GM18498 (cell line): ENCODE measurements at regions not wholly inside any gene's neighbourhood (a gene's known extent, or its start where the extent isn't known, plus 50 kb on each side); places are given as distances from the start of the nearest gene placed in this dataset.
"Not testable (repeated sequence)": the region's sequence is repeated elsewhere in the genome, so short reads cannot be mapped to it uniquely, and the experiment has no call there.

ENCODE experiments used
- ATAC-seq: cut with Tn5 transposase; IDR thresholded peaks from one replicate; pipeline ENCODE4 v1.9.1; 2021; ENCODE audit warnings: mild to moderate bottlenecking, moderate library complexity; ENCODE audit not compliant: unreplicated experiment

DNA sequence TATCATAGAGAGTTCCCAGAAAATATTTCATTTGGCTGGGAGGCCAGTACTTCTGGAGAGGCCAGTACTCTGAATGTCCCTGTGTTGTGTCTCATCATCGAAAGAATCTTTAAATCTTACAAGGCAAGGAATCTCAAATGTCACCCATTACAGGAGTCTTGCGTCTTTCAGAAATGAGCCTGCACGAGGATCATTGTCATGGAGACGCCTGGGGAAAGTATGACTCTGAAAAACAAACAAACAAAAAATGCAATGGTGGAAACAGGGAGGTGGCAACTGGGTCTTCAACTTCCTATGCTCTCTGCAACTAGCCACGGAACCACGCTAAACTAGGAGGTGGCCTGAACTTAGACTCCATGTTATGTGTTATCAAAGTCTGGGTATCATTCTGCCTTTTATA is 804.6 kb downstream of the EPHA3 start:
- no peak for ATAC-seq

DNA sequence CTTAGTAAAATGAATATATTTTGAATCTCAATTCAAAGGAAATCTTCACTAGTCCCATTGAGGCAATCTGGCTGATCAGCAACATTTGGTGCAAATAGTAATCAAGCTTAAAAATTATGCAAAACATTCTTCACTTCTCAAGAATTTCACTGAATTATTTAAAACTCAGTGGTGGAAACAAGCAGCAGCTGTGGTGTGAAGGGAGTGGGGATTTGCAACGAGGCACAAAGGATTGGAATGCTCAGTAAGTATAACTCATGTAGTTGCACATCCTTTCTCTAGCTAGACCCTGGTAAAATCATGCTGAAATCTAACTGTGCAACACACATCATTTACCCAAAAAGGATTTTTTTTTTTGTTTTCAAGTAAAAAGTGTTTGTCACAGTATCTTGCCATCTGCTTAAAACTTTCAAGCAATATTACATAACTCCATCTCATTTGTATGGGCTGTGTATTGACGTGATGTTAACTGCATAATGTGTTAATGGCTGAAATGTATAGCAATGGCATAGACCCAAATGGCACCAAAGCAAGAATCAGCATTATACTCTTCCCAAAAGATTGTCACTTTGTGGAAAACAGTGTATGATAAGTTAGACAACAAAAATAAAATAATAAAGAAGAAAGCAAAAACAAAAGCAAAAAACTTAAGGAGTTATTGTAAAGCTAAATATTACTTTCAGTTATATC is 816.6 kb downstream of the EPHA3 start:
- no peak for ATAC-seq

DNA sequence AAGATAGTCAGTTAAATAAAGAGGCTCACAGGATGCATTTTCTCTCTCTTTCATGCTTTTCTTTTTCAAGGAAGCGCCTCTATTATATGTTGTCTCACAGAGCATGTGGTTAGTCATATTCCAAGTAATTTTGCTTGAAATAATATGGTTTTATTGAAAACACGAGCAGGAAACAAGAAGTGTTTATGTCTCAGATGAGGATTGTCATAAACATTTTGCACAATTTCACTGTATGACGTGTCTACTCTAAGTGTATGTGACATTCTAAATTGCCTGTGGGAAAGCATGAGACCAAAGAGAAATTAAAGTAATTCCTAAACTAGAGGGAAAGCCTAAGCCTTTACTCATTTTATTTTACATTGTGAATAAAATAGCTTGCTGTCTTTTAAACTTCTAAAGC is 818.6 kb downstream of the EPHA3 start:
- ATAC-seq, result no peak

DNA sequence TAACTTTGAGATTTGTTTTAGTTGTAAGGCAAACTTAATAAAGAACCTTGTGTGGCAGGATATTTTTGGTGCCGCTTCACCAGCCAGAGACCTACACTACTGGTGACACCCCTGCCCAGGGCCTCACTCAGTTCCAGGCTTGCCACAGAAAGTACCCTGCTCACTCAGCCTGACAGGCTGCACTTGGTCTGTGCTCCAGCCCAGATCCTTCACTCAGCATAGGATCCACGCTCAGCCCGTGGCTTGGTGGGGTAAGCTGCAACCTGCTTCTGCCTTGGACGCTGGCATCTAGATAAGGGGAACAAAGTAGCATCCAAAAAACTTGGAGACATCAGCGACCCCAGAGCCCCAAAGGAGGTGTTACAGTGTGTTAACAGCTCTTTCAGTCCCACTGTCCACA is 825.5 kb downstream of the EPHA3 start:
- no peak for ATAC-seq

DNA sequence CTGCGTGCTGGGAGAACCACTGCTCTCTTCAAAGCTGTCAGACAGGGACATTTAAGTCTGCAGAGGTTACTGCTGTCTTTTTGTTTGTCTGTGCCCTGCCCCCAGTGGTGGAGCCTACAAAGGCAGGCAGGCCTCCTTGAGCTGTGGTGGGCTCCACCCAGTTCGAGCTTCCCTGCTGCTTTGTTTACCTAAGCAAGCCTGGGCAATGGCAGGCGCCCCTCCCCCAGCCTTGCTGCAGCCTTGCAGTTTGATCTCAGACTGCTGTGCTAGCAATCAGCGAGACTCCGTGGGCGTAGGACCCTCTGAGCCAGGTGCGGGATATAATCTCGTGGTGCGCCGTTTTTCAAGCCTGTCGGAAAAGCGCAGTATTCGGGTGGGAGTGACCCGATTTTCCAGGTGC is 837.0 kb downstream of the EPHA3 start:
- not testable (repeated sequence) for ATAC-seq

DNA sequence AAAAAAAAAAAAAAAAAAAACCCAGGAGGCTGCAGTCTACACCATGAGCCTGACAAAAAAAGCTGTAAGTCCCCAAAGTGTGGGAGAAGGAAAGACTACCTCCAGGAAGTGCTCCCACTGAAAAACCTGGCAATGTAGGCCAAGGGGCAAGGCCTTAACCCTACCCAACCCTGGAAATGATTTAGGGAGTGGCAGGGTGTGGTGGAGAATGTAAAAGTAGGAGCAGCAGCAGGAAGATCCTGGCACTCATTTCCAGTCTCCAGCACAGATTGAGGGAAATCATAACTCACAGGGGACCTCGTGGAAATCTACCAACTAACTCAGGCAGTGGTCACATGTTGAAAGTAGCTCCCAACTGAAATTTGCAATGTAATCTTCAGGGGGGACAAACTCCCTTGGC is 839.5 kb downstream of the EPHA3 start:
- ATAC-seq, result no peak

DNA sequence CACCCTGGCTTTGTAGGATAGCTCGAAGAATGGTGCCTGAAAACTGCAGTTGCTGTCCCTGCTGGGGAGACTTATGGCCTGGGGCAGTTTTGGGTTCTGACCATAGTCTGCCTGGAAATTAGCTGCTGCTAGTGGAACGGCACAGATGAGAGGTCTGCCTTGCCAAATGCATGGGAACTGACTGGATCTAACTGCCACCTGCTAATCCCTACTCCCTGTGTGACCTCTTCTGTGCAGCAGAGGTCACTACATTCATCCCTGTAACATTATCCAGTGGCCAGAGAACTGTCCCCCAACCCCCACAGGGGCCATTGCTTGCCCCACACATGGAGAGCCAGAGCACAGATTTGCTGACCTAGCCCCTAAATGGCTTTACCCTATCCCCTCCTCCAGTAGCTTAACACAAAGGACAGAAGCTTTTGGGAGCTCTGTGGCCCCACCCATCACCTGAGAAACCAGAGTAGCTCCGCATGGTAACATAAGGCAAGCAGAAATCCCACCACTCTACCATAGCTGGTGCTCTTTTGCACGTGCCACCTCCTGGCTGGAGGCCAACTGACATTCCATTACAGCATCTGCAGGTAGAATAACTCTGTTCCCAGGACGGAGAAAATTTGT is 840.0 kb downstream of the EPHA3 start:
- ATAC-seq, result no peak

DNA sequence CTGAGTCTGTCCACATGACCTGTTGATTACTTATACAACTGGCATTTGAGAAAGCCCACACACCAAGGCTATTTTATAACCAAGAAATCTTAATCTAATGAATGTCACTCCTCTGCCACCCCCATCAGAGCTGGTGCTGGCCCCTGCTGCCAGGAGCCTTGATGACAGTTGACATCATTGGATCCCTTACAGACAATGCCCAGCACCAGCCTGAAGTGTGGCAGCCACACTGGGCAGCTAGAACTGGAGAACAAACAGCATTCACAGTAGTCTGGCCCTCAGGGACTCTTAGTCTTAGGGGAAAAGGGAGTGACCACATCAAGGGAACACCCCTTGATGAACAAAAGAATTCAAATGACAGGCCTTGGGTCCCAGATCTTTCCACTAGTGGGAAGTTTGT is 840.6 kb downstream of the EPHA3 start:
- ATAC-seq, result no peak

DNA sequence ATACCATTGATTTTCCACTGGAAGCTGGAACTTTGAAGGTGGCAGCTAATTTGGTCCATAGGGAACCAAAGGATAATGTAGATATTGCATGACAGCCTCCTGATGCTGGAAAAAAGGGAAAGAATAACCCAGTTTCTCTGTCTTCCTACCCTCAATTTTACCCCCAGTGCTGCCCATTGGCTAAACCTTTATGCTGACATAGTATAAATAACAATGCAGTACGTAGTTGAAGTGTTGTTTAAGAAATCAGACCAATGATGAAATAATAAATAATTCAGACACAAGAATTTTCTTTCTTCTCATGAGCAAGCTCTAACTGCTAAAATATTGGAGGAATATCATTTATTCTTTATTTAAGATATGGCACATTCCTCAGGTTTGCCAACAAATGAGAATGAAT is 843.4 kb downstream of the EPHA3 start:
- no peak for ATAC-seq

DNA sequence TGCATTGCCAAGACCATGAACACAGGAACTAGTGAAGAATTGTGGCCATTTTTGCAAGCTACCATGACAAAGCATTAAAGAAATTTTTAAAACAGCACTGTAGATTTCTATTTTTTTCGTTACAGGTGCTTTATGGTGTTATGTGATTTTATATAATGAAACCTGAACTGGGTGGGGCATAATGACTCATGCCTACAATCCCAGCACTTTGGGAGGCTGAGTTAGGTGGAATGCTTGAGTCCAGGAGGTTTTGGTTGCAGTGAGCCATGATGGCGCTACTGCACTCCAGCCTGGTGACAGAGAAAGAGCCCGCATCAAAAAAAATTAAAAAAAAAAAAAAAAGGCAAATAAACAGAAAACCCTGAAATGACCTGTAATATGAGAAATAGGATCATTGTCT is 846.7 kb downstream of the EPHA3 start:
- no peak for ATAC-seq

DNA sequence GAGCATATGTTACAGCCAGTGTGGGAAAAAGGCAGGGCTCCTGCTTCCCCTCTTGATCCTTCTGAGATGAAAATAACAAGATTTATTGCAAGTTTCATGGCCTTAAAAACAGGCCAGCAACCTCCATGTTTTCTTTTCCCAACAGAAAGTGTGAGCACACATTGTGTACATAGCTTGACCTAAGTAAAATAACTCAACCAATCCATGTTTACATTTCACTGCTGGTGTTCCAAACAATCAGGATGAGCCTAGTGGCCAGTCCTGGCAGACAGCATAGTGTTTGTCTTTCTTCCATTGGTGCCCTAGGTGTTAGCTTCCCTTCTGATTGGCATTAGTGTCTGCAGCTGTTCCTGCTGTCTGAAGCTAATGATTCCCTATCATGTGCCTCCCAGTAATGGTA is 847.7 kb downstream of the EPHA3 start:
- ATAC-seq, result no peak

DNA sequence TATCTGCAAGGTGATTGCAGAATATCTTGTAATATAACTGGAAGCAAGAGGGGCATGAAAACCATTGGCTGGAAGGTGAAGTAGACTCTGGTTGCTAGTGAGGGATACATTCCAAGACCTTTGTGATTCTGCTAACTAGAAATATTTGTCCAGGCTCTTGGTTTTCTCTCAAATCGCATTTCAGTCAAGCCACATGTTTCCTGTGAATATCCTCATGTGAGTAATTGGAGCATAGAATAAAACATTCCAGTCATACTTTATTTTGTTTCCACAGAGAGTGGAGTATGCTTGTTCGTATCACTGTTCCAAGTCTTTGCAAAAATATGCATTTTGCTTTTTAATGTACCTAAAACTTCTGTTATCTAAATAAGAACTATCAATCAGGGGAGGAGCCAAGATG is 850.0 kb downstream of the EPHA3 start:
- no peak for ATAC-seq

DNA sequence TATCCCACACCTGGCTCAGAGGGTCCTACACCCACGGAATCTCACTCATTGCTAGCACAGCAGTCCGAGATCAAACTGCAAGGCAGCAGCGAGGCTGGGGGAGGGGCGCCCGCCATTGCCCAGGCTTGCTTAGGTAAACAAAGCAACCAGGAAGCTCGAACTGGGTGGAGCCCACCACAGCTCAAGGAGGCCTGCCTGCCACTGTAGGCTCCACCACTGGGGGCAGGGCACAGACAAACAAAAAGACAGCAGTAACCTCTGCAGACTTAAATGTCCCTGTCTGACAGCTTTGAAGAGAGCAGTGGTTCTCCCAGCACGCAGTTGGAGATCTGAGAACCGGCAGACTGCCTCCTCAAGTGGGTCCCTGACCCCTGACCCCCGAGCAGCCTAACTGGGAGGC is 850.7 kb downstream of the EPHA3 start:
- ATAC-seq, result not testable (repeated sequence)

DNA sequence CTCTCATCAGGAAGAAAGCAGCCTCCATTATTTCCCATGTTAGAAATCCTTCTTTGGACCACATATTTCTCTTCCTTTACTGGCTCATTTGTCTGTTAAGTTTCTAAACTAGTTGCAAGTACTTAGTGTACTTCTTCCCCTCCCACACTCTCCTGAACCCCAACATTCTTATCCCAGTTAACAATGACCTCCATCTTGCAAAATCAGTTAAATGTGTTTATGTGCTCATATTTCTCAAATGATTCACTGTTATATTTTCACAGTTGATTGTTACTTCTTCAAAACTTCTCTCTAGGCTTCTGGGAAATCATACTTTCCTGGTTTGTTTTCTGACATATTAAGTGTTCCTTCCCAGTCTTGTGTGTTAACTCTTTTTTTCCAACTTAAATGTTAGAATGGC is 856.9 kb downstream of the EPHA3 start:
- no peak for ATAC-seq

DNA sequence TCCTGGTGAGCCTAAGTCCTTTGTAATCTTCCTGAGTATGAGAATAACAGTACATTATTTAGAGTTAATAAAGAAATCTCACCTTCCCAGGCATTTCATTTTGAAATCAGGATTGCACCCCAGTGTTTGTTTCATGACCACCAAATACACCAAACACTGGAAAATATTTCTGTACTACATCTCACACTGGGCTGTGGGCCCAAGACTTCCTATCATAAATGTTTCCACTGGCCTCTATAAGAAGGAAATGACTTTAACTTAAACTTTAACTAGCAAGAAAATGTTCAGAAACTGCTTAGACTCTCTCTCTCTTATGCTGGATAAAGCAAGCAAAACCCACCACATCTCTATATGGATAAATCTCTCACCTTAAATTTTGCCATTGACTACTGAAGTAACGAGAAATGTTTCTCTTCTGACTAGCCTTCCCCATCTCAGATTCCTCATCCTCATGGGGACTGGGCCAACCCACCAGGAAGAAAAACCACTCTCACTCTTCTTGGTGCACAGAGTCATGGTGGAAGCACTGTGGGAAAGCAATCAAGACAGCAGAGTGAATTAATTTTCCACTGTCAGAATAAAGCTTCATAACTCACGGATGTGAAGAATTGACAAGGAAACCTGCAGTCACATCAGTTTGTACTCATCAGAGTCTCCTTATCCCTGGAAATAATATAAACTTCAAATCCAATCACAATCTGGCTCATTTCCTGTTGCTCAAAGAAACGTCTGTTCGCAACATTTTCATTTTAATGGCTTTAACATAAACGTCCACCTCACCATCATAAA is 859.6 kb downstream of the EPHA3 start:
- no peak for ATAC-seq

DNA sequence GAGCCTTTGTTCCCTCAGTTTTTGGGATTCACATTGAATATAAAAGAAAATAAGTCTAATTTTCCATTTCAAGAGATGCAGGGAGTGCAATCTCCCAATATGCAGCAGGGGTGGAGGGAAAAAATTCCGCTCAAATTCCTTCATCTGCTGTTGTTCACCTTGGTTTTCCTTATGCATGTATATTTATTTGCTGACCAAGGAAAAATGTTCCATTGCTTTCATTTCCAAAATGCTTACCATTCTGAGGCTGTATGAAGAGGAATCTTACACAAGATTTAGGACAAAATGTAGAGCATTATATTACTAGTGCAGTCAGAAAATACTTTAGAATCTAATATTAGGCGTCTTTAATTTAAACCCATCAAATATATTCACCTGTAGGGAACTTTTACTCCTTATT is 863.9 kb downstream of the EPHA3 start:
- ATAC-seq, result no peak

DNA sequence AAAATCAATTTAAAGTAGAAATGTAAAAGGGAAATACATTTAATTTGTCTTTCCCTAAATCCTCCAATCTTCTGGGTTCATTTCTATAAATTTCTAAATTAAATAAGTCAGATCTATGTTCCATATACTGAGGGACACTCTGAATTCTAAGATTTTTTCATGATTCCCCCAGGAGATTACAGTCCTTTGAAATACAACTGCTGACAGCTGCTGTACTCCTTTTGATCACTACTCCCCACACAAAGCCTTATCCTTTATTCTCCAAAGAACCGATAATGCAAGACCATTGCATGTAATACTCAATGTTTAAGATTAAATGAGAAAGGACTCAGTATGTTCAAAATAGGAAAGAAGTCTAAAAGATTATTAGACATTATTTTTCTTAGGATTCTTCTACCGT is 865.7 kb downstream of the EPHA3 start:
- no peak for ATAC-seq

DNA sequence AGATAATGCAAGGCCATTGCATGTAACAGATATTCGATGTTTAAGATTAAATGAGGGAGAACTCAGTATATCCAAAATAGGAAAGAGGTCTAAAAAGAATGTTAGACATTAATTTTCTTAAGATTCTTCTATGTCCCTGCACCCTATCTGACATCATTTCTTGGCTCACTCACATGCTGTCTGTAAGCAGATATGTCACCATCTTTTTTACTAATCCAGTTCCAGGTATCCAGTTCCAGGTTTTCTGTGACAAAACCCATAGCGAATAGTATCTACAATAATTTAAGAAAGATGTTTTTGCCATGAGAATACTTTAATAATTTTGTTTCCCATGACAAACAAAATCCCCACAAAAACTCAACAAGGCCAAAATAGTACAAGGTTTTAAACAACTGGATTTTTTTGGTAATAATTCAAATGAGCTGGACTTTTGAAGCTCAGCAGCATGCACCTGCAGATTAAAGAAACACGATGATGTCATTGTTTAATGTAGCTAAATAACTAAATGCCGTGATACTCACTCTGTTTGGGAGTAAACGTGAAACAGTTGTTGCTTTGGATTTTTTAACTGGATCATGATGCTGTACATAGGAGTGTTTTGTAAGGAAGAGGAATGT is 867.6 kb downstream of the EPHA3 start:
- ATAC-seq, result no peak

DNA sequence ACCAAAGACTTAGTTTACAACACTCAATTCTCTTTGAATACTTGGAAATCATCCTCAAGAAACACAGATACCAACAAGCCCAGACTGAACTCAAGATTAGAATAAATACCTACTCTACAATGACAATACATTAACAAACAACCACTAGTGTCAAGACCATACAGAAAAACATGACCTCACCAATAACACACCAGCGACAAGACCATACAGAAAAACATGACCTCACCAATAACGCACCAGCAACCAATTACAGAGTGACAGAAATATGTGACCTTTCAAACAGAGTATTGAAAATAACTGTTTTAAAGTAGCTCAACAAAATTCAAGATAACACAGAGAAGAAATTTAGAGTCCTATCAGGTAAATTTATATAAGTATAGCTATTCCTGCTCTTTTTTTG is 876.0 kb downstream of the EPHA3 start:
- ATAC-seq, result no peak

DNA sequence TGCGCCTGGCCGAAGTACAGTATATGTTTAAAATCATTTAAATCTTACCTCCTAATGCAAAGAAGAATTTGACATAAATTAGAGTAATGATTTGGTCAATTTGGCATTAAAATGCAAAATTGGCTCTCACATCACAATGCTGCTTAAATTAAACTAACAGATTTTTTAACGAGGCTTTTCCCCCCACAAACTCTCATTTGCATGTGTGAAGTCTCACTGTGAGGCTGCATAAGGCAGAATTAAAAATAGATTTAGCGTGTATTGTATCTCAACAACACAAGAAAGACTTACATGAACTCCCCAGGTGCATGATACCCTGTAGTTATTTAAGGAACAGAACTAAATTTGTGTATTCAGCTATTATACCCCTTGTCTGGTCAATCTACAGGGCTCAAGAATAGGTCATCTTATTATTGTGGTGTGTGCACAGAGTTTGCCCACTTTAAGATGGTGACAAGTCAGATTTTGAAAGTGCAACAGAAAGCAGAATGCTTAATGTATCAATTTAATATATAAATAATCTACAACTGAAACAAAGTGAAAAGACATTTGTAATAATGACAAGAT is 897.9 kb downstream of the EPHA3 start:
- ATAC-seq, result no peak

DNA sequence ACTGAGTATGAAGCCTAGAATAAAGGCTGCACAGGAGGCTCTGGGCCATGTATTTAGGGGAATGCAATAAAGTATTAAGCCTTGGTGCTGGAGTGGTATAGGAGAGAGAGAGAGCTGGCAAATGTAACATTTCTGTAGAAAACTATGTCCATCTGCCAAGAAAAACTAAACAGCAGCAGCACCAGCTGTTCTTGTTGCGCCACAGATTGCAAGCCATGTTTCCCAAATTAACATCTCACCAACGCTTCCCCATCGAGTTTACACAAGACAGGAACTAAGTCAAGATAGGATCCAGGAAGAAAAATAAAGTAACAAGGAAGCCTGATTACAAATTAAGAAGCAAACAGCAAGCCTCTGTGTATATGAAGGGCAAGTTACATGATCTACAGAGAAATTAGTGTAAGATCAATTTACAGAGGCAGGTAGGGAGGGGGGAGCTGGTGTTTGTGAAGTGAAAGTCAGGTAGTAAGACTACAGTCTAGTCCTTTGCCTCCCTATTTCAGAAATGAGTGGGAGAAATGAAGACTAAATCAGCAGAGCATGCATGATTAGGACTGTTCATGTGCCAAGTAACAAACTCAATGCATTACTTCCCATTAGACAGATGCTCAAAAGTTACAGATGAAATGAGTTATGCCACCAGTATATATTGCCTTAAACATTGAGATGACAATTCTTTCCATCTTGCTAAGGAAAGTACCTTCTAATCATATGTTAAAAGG is 900.5 kb downstream of the EPHA3 start:
- no peak for ATAC-seq
